GM12874 (cell line): ENCODE measurements at regions not wholly inside any gene's neighbourhood (a gene's known extent, or its start where the extent isn't known, plus 50 kb on each side); places are given as distances from the start of the nearest gene placed in this dataset.

ENCODE experiments used
- TF ChIP-seq, protein P1 (sequence below): IDR thresholded peaks from 2 replicates; pipeline ENCODE4 v1.5.1; 2011; ENCODE audit warnings: low read depth, mild to moderate bottlenecking, control low read depth, low read length, moderate library complexity; ENCODE audit not compliant: insufficient read depth

DNA sequence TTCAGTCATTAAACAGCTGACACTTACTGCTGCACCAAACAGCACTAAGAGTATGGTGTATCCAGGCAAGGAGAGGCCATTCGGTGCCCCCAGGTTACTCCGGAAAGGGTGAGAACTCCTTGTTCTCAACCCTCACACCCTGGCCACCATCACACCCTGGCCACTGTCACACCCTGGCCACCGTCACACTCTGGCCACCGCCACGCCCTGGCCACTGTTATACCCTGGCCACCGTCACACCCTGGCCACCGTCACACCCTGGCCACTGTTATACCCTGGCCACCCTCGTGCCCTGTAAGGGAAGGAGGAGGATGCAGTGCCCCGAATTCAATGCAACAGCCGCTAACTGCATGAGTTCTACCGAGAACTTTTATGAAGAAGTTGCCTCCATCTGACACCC, 644.4 kb downstream of the TBC1D22A start:
- TF ChIP-seq, protein P1, sequence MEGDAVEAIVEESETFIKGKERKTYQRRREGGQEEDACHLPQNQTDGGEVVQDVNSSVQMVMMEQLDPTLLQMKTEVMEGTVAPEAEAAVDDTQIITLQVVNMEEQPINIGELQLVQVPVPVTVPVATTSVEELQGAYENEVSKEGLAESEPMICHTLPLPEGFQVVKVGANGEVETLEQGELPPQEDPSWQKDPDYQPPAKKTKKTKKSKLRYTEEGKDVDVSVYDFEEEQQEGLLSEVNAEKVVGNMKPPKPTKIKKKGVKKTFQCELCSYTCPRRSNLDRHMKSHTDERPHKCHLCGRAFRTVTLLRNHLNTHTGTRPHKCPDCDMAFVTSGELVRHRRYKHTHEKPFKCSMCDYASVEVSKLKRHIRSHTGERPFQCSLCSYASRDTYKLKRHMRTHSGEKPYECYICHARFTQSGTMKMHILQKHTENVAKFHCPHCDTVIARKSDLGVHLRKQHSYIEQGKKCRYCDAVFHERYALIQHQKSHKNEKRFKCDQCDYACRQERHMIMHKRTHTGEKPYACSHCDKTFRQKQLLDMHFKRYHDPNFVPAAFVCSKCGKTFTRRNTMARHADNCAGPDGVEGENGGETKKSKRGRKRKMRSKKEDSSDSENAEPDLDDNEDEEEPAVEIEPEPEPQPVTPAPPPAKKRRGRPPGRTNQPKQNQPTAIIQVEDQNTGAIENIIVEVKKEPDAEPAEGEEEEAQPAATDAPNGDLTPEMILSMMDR: no peak

DNA sequence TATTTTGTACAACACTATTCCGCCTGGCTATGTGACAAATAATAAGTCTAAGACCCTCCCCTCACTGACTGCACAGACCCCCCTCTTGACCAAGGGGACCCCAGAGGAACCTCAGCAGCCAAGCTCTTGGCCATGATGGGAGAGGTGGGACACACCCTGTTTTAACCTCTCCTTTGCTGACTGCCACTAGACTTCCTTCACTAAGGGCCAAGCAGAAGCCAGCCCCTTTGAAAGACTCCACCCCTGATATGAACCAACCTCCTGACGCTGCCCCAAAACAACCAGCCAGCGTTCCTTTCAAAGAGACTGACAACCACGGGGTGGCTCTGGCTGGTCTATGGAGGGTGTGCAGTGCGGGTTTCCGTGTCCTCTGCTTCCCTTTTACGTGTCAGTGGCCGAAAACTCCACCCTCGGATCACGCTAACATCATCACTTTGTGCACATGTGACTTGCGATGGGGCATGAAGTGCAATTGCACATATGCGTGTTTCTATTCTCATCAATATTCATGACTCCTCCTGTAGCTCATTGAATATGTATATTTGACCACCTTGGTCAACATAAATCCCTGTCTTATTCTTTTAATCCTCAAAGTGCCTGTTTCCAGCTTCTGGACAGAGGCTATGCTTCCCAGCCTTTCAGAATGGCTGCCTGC, 643.9 kb downstream of the TBC1D22A start:
- TF ChIP-seq, protein P1: no peak

DNA sequence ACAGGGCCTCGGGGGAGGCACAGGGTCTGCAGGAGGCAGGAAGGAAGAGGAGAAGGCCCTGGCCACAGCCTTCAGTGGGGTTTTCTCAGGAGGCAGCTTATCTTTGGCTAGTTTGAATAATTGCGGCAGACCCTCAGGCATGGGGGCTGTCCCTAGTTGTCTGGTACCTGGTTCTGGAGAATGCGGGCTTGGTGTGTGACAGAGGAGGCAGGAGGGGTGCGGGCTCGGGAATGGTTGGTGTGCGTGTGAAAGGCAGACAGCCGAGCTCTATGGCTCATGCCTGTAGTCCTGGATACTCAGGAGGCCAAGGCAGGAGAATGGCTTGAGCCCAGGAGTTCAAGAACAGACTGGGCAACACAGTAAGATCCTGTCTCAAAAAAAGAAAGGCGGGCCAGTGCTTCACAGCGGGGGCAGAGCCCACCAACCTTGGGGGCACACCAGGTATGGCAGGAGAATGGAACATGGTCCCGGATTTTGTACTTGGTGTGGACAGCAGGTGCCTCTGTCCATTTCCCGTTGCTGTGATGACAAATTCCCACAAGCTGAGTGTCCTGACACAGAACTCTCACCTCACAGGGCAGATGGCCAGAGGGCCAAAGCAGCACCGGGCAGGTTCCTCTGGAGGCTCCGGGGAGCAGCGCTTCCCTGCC, 640.6 kb downstream of the TBC1D22A start:
- TF ChIP-seq, protein P1: no peak

DNA sequence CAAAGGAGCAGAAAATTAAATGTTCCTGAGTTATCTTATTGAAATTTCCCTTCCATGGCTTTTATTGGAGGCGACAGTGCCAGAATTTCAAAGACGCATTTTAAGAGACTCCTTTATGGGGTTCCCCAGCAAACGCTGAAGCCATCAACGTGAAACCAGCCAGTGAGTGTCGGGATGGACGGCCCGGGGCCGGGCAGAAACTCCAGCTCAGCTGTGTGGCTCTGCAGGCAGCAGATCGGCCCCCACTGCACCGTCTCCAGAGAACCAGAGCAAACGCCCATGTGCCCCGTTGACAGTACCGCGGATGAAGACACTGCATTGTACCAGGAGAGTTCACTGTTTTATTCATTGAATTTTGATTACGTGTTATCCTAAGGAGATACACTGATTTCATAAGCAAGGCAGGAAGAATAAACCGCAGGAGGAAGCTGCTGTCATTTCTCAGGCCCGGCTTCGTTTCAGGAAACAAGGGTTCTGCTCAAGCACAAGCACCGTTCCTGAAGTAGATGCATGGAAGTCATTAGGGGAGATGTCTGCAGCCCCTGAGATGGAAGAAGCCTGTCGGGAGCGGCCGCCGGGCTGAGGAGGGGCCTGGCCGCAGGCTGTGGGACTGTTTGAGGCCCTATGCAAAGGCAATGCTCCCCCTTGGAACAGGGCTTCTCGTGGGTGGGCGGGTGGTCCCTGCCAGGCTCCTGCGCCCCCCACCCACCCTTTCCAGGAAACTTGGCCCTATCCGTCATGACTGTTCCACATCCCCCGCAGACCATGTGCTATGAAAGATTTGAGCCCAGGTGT, 639.7 kb downstream of the TBC1D22A start:
- TF ChIP-seq, protein P1: no peak

DNA sequence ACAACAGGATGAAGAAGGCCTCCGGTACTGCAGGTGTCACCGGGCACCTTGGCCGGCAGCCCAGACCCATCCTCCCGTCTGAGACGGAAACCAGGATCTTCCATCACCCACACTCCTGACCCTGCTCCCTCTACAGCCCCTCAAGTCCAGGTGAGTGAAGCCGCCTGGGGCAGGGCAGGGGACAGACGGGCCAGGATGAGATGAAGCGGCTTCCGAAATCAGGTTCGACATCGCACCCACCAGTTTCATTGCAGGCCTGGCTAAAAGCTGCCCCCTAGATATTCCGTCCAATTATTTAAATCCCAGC, 639.1 kb downstream of the TBC1D22A start:
- TF ChIP-seq, protein P1: no peak

DNA sequence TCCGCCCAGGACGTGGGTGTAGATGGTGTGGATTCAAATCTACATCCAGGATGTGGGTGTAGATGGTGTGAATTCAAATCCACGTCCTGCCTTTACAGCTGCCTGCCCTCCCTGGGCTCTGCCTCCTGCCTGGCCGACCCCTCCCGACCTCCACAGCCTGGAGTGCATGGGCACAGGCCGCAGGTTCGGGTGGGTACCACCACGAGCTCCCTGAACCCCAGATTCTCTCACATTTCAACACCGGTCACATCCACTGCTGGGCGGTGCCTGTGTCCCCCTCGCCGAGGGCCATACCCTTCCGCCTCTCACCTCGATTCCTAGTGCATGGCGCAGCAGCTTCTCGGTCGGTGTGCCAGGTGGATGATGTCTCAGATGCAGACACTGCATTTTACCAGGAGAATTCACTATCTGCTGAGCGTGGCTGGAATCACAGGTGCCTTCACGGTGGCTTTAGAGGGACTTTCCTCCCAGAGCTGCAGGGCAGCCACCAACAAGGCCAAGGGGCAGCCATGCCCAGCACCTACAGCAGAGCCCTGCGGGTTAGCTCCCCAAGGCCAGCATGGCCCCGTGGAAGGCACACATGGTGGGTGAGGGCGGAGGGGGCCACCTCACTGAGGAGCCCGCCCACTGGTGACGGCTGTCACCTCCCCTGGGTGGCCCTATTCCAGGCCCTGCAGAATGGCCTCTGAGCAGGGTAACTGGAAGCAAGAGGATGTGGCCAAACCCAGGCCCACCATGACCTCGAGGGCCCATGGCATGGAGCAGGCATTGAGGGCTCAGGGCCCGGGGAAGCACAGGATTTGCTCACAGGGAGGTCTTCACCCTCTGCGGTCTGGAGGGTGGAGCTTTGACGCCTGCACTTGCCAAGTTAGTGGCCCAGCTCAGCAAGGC, 638.5 kb downstream of the TBC1D22A start:
- TF ChIP-seq, protein P1: no peak
